ENCODE measurements at regions not wholly inside any gene's neighbourhood (a gene's known extent, or its start where the extent isn't known, plus 50 kb on each side); places are given as distances from the start of the nearest gene placed in this dataset.

GRCh38 chr7:45414226-45414625 is 159.9 kb upstream of the ADCY1 start:
- TF ChIP-seq CTCF (optimal IDR thresholded peaks at IDR 0.05 in 1 of 3, IDR thresholded peaks at IDR 0.05 in 1 of 3, conservative IDR thresholded peaks at IDR 0.05 in 1 of 3; ENCODE audit: extremely low read depth in 1 of 3, insufficient read depth in 2 of 3, low read length in 3 of 3) (no peak), EZH2 (IDR thresholded peaks at IDR 0.05; ENCODE audit: low read length) (no peak)

Measured in keratinocyte (primary cell).